ENCODE measurements at regions not wholly inside any gene's neighbourhood (a gene's known extent, or its start where the extent isn't known, plus 50 kb on each side); places are given as distances from the start of the nearest gene placed in this dataset.
"Not testable (repeated sequence)": the region's sequence is repeated elsewhere in the genome, so short reads cannot be mapped to it uniquely, and the experiment has no call there.

DNA sequence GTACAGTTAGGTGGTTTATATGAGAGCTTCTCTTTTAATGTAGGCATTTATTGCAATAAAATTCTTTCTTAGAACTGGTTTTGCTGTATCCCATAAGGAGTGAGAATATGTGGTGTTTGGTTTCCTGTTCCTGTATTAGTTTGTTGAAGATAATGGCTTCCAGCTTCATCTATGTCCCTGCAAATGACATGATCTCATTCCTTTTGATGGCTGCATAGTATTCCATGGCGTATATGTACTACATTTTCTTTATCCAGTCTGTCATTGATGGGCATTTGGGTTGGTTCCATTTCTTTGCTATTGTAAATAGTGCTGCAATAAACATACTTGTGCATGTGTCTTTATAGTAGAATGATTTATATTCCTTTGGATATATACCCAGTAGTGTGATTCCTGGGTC lies 106.7 kb upstream of the IRS4 start:
- intact Hi-C loops (cut with micrococcal nuclease): not testable (repeated sequence)

DNA sequence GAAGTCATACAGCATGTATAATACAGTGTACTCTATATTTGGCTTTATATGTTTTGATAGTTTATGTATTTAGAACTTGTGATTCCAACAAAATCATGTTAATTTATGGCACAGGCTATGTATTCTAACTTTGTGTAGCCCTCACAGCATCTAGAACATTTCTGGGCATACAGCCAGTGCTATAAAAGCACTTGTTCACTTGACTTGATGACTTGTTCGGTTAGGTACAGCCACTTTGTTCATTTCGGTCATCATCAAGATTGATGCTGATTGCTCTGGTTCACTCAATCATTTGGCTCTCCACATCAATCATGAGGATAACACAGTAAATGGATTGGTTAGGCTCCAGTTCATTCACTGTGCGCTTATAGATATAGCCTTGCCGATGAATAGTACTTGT lies 97.6 kb upstream of the IRS4 start:
- intact Hi-C loops (cut with micrococcal nuclease): loop anchor here (2.0 kb wide), 1 partner anchor 73 kb away; no protein-coding TSS in a partner anchor

DNA sequence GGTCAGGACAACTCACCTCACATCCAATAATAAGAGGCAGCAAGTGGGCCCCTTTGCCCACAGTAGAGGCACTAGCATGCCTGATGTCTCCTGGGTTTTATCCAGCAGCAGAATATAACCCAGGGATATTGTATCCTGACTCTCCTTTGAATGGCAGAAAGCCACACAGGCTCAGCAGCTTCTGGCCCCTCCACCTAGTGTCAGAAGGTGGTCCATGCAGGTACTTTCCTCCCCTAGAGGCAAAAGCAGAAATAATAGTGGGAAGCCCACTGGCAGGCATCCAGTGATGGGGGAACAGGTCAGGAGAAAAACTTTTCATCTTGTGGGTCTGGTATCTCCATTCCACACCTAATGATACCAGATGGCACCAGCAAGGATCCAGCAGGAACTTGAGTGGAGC lies 75.5 kb upstream of the IRS4 start:
- intact Hi-C loops (cut with micrococcal nuclease): no loop called here

DNA sequence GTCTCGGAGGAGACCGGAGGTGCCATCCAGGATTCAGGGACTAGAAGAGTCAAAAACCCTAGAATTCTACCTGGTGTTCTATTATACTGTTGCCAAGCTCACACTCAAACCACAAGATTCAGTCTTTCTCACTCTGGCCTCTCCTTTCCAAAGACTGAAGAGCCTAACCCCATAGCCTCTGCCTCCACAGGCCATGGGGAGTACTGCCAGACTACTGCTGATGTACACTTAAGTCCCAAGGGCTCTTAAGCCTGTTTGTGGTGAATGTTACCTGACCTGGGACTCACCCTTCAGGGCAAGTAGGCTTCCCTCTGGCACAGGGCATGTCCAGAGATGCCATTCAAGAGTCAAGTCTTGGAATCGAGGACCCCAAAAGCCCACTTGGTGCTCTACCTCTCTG lies 58.9 kb upstream of the IRS4 start:
- intact Hi-C loops (cut with micrococcal nuclease): no loop called here

Measured in T-helper 1 cell treated with Interleukin-12 subunit alpha and Interleukin-12 subunit beta and Interleukin-4 antibody, amounts not matched to agents 30 ng/mL and 1 ng/mL, for 36 hours (primary cell).